Stimulated activated naive CD4-positive, alpha-beta T cell (primary cell): ENCODE measurements at regions not wholly inside any gene's neighbourhood (a gene's known extent, or its start where the extent isn't known, plus 50 kb on each side); places are given as distances from the start of the nearest gene placed in this dataset.
A peak's percentile ranks its signal among the peaks of the same experiment; 100 is the strongest.
"Not testable (repeated sequence)": the region's sequence is repeated elsewhere in the genome, so short reads cannot be mapped to it uniquely, and the experiment has no call there.

Experiments
- DNase-seq, 6 experiments: peaks; one replicate each; lab custom pipeline; 2025; lab: John Stamatoyannopoulos, UW

GRCh38 chr7:51918581-51918980 lies 602.0 kb upstream of the COBL start:
- no peak for DNase-seq

GRCh38 chr7:51901489-51901840 lies 584.9 kb upstream of the COBL start:
- no peak for DNase-seq

GRCh38 chr7:51900755-51901488 lies 584.3 kb upstream of the COBL start:
- not testable (repeated sequence) for DNase-seq

- peak in 1 of 6 experiments; percentile 1 for DNase-seq
These were observed 583.0 kb upstream of the COBL start for GRCh38 chr7:51899611-51900010.

GRCh38 chr7:51882412-51882811 lies 565.8 kb upstream of the COBL start:
- no peak for DNase-seq

- no peak for DNase-seq
These were observed 564.7 kb upstream of the COBL start for GRCh38 chr7:51881309-51881708.

GRCh38 chr7:51878865-51879264 lies 562.3 kb upstream of the COBL start:
- DNase-seq = no peak

- DNase-seq = no peak
These were observed 552.8 kb upstream of the COBL start for GRCh38 chr7:51869452-51869851.

- DNase-seq = no peak
These were observed 550.5 kb upstream of the COBL start for GRCh38 chr7:51867117-51867516.

GRCh38 chr7:51860305-51860704 lies 543.7 kb upstream of the COBL start:
- DNase-seq = no peak

GRCh38 chr7:51850126-51850525 lies 533.5 kb upstream of the COBL start:
- no peak for DNase-seq

- DNase-seq = no peak
These were observed 531.0 kb upstream of the COBL start for GRCh38 chr7:51847461-51848134.

GRCh38 chr7:51839130-51839529 lies 522.5 kb upstream of the COBL start:
- DNase-seq = not testable (repeated sequence)

- no peak for DNase-seq
These were observed 511.0 kb upstream of the COBL start for GRCh38 chr7:51827631-51828030.

GRCh38 chr7:51824050-51824449 lies 507.4 kb upstream of the COBL start:
- no peak for DNase-seq

- DNase-seq = no peak
These were observed 506.8 kb upstream of the COBL start for GRCh38 chr7:51823437-51823836.

GRCh38 chr7:51817694-51818225 lies 501.2 kb upstream of the COBL start:
- DNase-seq = no peak

- not testable (repeated sequence) for DNase-seq
These were observed 489.3 kb upstream of the COBL start for GRCh38 chr7:51805783-51806431.

- DNase-seq = no peak
These were observed 486.1 kb upstream of the COBL start for GRCh38 chr7:51802718-51803117.

- no peak for DNase-seq
These were observed 480.8 kb upstream of the COBL start for GRCh38 chr7:51797371-51797770.

GRCh38 chr7:51792796-51793195 lies 476.2 kb upstream of the COBL start:
- DNase-seq = no peak

- no peak for DNase-seq
These were observed 472.9 kb upstream of the COBL start for GRCh38 chr7:51789489-51789888.

- no peak for DNase-seq
These were observed 469.7 kb upstream of the COBL start for GRCh38 chr7:51786284-51786683.
